ENCODE measurements at regions not wholly inside any gene's neighbourhood (a gene's known extent, or its start where the extent isn't known, plus 50 kb on each side); places are given as distances from the start of the nearest gene placed in this dataset.

DNA sequence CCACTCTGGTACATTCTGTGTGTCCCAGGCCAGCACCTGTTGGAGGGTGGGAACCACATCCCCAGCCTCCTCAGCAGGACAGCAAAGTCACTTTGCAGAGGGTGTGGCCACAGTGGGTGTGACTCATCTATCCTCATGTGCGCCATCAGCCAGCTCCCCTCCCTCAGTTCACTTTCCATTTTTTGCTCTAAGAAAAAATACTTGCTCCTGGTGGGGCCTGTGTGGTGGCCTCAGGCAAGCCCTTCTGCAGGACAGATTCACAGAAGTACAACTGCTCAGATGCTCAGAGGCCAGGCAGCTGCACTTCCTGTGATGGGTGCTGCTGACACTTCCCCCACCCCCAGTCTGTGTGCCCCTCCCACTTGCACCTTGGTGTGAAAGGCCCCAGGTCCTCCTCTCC lies 78.3 kb upstream of the ALDH1L1 start:
- FAIRE-seq = no peak
- H2BK20ac ChIP-seq (ENCODE audit: low read length) = no peak overlapping the region
- CTCF ChIA-PET (ENCODE audit: partially characterized antibody) = interaction anchor here (0.6 to 1.6 kb wide), 6 partner anchors 92 to 217 kb away, joined by 3 to 7 read pairs (median 3); partner anchors contain the start of gene ZXDC
- TF ChIP-seq MAFK (IDR thresholded peaks at IDR 0.05; ENCODE audit: low read depth, low read length) (no peak), TCF12 (IDR thresholded peaks at IDR 0.05; ENCODE audit: low read depth, low read length) (no peak), CHD1 (IDR thresholded peaks at IDR 0.05; ENCODE audit: low read depth, low read length) (no peak), KDM1A (IDR thresholded peaks at IDR 0.05; ENCODE audit: borderline replicate concordance, low read length) (no peak), RFX5 (IDR thresholded peaks at IDR 0.05; ENCODE audit: borderline replicate concordance, low read depth, low read length) (no peak)
- TF ChIP-seq, protein P1, sequence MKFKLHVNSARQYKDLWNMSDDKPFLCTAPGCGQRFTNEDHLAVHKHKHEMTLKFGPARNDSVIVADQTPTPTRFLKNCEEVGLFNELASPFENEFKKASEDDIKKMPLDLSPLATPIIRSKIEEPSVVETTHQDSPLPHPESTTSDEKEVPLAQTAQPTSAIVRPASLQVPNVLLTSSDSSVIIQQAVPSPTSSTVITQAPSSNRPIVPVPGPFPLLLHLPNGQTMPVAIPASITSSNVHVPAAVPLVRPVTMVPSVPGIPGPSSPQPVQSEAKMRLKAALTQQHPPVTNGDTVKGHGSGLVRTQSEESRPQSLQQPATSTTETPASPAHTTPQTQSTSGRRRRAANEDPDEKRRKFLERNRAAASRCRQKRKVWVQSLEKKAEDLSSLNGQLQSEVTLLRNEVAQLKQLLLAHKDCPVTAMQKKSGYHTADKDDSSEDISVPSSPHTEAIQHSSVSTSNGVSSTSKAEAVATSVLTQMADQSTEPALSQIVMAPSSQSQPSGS (IDR thresholded peaks at IDR 0.05; ENCODE audit: low read length) = no peak

More for the DNA sequence above, 78.3 kb upstream of the ALDH1L1 start:
- WGBS, 2 experiments (ENCODE audit: extremely low coverage in 1 of 2, insufficient coverage in 1 of 2, insufficient read length in 1 of 2, insufficient replicate concordance in 2 of 2, low coverage in 1 of 2, low lambda C conversion rate in 2 of 2, missing lambda C conversion rate in 1 of 2) = 77% methylated on average over 1 of the region's 1 CpG; no CpG with 5 or more reads in 1 of the 2 experiments
- Histone ChIP-seq H4K20me1 (replicated peaks in 1 of 2; ENCODE audit: control insufficient read depth in 1 of 2, insufficient read depth in 2 of 2, low read length in 2 of 2) (no peaks in the 10 kb centered on the region), H2AFZ (ENCODE audit: low read length) (no peak overlapping the region), H2BK5ac (ENCODE audit: low read depth, low read length) (no peak overlapping the region), H3K4ac (replicated peaks; ENCODE audit: insufficient read length, low read depth, low read length) (no peak overlapping the region), H3K27me3 (replicated peaks in 1 of 4; ENCODE audit: control insufficient read depth in 3 of 4, extremely low read depth in 1 of 4, insufficient read depth in 3 of 4, low read length in 3 of 4) (no peaks in the 10 kb centered on the region; a peak in 1 of 7 replicates), H2BK15ac (ENCODE audit: low read length) (no peak overlapping the region), H3K4me2 (ENCODE audit: insufficient read depth in 1 of 2, low read depth in 2 of 2, low read length in 2 of 2) (no peak overlapping the region), H3K14ac (ENCODE audit: insufficient read length) (no peak overlapping the region), H3K18ac (ENCODE audit: extremely low read depth, low read length) (no peak overlapping the region), H3K36me3 (ENCODE audit: control insufficient read depth in 2 of 4, insufficient read depth in 4 of 4, low read length in 3 of 4) (no peaks in the 10 kb centered on the region), H3K9me3 (ENCODE audit: insufficient read depth in 2 of 2, low read depth in 1 of 2, low read length in 1 of 2) (peaks cover 0 to 4% of the 10 kb centered on the region in 2 experiments; a peak in 1 of 4 replicates), H3K23me2 (ENCODE audit: low read depth, low read length) (peaks cover 2% of the 10 kb centered on the region; the same call in 1 of the 2 replicates), H3K23ac (ENCODE audit: insufficient read length) (no peak overlapping the region), H3K56ac (replicated peaks; ENCODE audit: insufficient read length, low read depth, low read length) (no peak overlapping the region), H3K27ac (ENCODE audit: low read depth, low read length) (no peak overlapping the region), H3K79me2 (ENCODE audit: control insufficient read depth in 1 of 2, insufficient read depth in 2 of 2, low read length in 2 of 2) (no peaks in the 10 kb centered on the region), H3K4me1 (replicated peaks in 1 of 4; ENCODE audit: control insufficient read depth in 3 of 4, insufficient read depth in 4 of 4, low read length in 3 of 4) (peaks cover 0 to 8% (median 0%) of the 10 kb centered on the region in 4 experiments; a peak in 4 of 7 replicates), H4K8ac (ENCODE audit: extremely low read depth, insufficient read depth, low read length) (no peak overlapping the region; the same call in 1 of the 2 replicates), H3K79me1 (ENCODE audit: low read depth, low read length) (no peaks in the 10 kb centered on the region), H3K4me3 (ENCODE audit: extremely low read depth in 1 of 4, insufficient read depth in 2 of 4, low read depth in 3 of 4, low read length in 4 of 4) (no peak overlapping the region), H2BK120ac (replicated peaks; ENCODE audit: low read depth, low read length) (no peak overlapping the region), H4K5ac (ENCODE audit: insufficient read length, low read depth, low read length) (no peak overlapping the region), H2BK12ac (ENCODE audit: low read depth, low read length) (no peak overlapping the region), H4K91ac (replicated peaks; ENCODE audit: insufficient read length, low read length) (no peak overlapping the region), H2AK5ac (ENCODE audit: low read depth, low read length) (no peak overlapping the region), H3K9ac (replicated peaks in 1 of 4; ENCODE audit: extremely low read depth in 1 of 4, low read depth in 3 of 4, low read length in 3 of 4) (no peak overlapping the region)
- no peak for DNase-seq (ENCODE audit: low read depth in 1 of 2, low spot score in 2 of 2)
- POLR2A ChIA-PET (ENCODE audit: partially characterized antibody) = interaction anchor here (1.3 kb wide), 1 partner anchor 29 kb away, joined by 3 read pairs; no protein-coding TSS in a partner anchor
